Epithelial cell of proximal tubule (primary cell): ENCODE measurements at regions not wholly inside any gene's neighbourhood (a gene's known extent, or its start where the extent isn't known, plus 50 kb on each side); places are given as distances from the start of the nearest gene placed in this dataset.
"Not testable (repeated sequence)": the region's sequence is repeated elsewhere in the genome, so short reads cannot be mapped to it uniquely, and the experiment has no call there.

ENCODE experiments used
- DNase-seq: peaks from one replicate; pipeline ENCODE4 v3.0.0-alpha.2; 2011; ENCODE audit warnings: low read depth
- H3K4me3 ChIP-seq: 2 replicates; pipeline ENCODE4 v1.5.1; 2011; ENCODE audit warnings: low read depth, mild to moderate bottlenecking, low read length
- CTCF ChIP-seq: conservative IDR thresholded peaks from 2 replicates; pipeline ENCODE4 v1.5.1; 2012; ENCODE audit warnings: low read depth, mild to moderate bottlenecking, low read length

DNA sequence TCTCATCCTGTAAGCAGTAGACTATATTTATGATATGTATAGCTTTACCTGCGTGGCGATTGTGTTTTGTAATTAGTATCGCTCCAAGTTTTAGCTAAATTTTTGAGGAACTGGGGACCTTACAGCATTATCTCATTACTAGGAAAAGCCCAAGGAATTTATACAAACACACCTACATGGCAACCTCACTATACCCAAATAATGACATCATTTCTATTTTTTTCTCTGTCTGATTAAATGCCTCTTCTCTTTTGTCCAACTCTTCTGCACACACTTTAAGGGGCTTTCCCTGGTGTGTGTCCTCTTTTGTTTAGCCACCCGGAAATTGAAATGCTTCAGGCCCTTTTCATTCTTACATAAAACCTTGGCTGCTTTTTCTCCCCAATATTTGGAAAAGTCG, 82.9 kb upstream of the EXOC2 start:
- no peak for TF ChIP-seq CTCF
- H3K4me3 ChIP-seq = no peak overlapping the region
- DNase-seq = no peak

DNA sequence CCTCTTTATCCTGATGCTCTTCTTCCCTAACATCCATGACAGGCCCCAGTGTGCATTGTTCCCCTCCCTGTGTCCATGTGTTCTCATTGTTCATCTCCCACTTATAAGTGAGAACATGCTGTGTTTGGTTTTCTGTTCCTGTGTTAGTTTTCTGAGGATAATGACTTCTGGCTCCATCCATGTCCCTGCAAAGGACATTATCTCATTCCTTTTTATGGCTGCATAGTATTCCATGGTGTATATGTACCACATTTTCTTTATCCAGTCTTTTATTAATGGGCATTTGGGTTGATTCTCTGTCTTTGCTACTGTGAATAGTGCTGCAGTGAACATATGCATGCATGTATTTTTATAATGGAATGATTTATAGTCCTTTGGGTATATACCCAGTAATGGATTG, 78.7 kb upstream of the EXOC2 start:
- not testable (repeated sequence) for DNase-seq, H3K4me3 ChIP-seq

GRCh38 chr6:767755-768512, 75.0 kb upstream of the EXOC2 start:
- no peak for TF ChIP-seq CTCF
- no peak overlapping the region for H3K4me3 ChIP-seq
- no peak for DNase-seq

DNA sequence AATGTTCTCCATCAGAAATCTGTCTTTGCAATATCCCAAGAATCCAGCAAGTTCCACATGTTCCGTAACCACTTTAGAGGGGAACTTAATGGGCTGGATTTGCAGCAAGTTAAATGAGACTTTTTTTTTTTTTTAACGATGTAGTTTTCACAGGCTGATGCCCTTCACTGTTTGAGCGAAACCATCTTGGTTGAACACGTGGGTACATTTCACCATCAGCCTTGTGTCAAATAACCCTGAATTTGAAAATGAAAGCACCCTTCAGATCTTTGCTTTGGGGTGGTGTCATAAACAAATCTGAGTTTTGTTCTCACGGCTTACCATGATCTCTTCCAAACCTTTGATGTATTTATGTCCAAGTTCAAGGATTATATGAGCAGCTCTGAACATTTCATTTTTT, 73.7 kb upstream of the EXOC2 start:
- no peak for TF ChIP-seq CTCF
- no peak for DNase-seq
- no peak overlapping the region for H3K4me3 ChIP-seq

GRCh38 chr6:761997-762396, 69.1 kb upstream of the EXOC2 start:
- no peak overlapping the region for H3K4me3 ChIP-seq
- no peak for TF ChIP-seq CTCF
- no peak for DNase-seq

DNA sequence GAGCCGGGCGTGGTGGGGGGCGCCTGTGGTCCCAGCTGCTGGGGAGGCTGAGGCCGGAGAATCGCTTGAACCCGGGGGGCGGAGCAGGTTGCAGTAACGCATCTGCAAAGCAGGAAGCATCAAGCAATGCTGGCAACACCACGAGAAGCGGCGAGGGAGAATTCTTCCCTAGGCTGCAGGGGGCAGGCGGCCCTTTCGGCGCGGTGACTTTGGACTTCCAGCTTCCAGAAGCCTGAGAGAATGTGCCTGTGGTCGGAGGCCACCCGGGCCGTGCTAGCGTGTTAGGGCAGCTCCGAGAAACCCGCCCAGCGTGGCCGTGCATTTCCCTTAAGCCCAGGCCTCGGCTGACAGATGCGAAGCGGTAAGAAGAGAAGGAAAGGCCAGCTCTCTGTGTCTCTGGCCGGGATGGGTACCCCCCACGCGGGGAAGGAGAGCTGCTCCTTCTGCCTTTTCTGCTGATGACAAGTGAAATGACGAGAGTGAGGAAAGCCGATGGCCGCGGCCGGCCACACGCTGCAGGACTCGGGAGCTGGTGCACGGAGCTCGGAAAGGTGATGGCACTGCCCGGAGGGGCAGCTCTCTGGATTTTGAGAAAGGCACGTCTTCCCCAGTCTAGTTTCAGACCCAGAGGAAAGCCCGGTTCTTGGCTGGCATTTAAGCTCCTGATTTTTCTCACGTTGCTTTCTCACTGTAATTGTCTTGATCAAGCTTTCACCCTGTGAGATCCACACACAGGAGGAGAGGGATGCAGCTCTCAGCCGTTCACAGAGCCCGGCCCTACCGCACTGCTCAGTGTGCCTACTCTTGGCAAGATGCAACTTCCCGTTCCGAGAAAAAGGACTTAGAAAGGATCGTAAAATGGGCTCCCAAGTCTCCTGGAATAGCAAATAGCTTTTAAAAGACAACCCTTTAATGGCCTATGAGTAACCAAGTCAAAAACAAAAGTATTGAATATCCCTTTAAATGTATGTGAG, 68.3 kb upstream of the EXOC2 start:
- no peak overlapping the region for H3K4me3 ChIP-seq

More for the DNA sequence above, 68.3 kb upstream of the EXOC2 start:
- DNase-seq = no peak
- no peak for TF ChIP-seq CTCF
